ENCODE measurements at regions not wholly inside any gene's neighbourhood (a gene's known extent, or its start where the extent isn't known, plus 50 kb on each side); places are given as distances from the start of the nearest gene placed in this dataset.

DNA sequence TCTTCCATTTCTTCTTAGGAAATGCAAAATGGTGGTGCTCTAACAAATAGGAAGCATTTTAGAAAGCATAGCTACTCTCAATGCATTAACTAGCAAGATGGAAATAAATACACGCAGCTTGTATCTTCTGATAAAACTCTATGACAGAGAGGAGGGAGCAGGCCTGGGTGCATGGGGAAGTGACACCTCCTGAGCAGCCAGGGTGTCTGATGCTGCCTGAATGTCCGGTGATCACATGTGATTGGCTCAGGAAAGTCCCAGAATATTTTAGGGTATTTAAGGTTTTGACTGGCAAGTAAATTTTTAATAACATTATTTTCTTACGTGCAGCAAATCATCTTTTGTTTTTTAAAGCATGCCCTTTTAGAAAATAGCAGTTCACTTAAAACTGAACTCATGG is 261.0 kb upstream of the KLF6 start:
- no peaks in the 10 kb centered on the region for H3K27me3 ChIP-seq (replicated peaks; ENCODE audit: control insufficient read depth, insufficient read depth, low read length)
- no peak for DNase-seq
- ChIA-PET POLR2A (no interaction called here), CTCF (no interaction called here)
- peaks cover 25% of the 10 kb centered on the region for H3K9me3 Mint-ChIP-seq (ENCODE audit: unreplicated experiment)
- BruUV-seq (replicated peaks), result no TSS peak
- no peaks in the 10 kb centered on the region for H3K4me1 ChIP-seq
- no peaks in the 10 kb centered on the region for H3K36me3 ChIP-seq (ENCODE audit: control insufficient read depth, insufficient read depth, low read length)
- H3K27ac Mint-ChIP-seq (ENCODE audit: unreplicated experiment), result no peak overlapping the region
- H3K27me3 Mint-ChIP-seq (ENCODE audit: insufficient read depth, unreplicated experiment), result no peaks in the 10 kb centered on the region
- H3K36me3 Mint-ChIP-seq (ENCODE audit: insufficient read depth, unreplicated experiment), result no peaks in the 10 kb centered on the region
- no peaks in the 10 kb centered on the region for H3K4me1 Mint-ChIP-seq (ENCODE audit: low read depth, unreplicated experiment)
- intact Hi-C loops (cut with micrococcal nuclease; ENCODE audit: unreplicated experiment), result no loop called here
- no peak for TF ChIP-seq CTCF (IDR thresholded peaks at IDR 0.05; ENCODE audit: insufficient read depth in 1 of 2, low read depth in 1 of 2, low read length in 1 of 2, severe bottlenecking in 1 of 2, unreplicated experiment in 1 of 2)
- peaks cover 7% of the 10 kb centered on the region for H3K9me3 ChIP-seq
- H3K4me3 Mint-ChIP-seq (ENCODE audit: unreplicated experiment), result no peak overlapping the region
- no peak overlapping the region for H3K4me3 ChIP-seq (ENCODE audit: low read depth, low read length)

DNA sequence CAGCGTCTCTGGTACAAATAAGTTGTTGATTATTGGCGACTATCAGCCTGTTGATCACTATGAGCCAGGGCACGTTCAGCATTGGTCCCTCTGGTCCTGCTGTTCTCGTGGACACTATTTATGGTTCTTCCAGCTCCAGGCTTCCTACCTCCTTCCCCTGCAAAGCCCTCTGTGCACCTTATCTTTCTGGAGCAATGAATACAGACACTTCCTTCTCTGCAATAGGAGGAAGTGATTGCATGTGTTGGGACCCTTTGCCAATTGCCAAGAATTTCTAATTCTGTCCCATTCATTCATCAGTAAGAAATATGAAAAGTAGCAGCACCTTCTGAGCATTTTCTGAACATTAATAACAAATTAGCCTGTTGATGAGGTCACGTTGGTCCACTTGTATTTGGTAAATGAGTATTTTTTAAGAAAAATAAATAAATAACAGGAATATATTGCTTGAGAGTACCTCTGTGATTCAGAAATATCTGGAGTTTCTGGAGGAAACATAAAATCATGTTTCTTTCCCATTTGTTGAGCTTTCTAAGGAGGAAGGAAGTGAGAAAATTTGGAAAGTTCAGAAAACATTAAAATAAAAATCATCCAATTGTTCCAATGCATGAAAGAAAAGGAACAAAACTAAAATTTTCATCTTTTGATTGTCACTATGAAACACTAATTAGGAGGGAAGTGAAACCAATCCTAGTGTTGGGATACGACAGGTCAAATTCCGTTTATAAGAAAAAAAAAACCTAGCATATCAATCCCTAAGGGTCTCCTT is 259.1 kb upstream of the KLF6 start:
- Mint-ChIP-seq H3K4me3 (ENCODE audit: unreplicated experiment) (no peak overlapping the region), H3K27ac (ENCODE audit: unreplicated experiment) (no peak overlapping the region), H3K36me3 (ENCODE audit: insufficient read depth, unreplicated experiment) (no peaks in the 10 kb centered on the region), H3K27me3 (ENCODE audit: insufficient read depth, unreplicated experiment) (no peaks in the 10 kb centered on the region), H3K4me1 (ENCODE audit: low read depth, unreplicated experiment) (no peaks in the 10 kb centered on the region), H3K9me3 (ENCODE audit: unreplicated experiment) (peaks cover 32% of the 10 kb centered on the region)
- Histone ChIP-seq H3K27me3 (replicated peaks; ENCODE audit: control insufficient read depth, insufficient read depth, low read length) (no peaks in the 10 kb centered on the region), H3K36me3 (ENCODE audit: control insufficient read depth, insufficient read depth, low read length) (no peaks in the 10 kb centered on the region), H3K9me3 (peaks cover 7% of the 10 kb centered on the region), H3K4me3 (ENCODE audit: low read depth, low read length) (no peak overlapping the region), H3K4me1 (no peaks in the 10 kb centered on the region)
- intact Hi-C loops (cut with micrococcal nuclease; ENCODE audit: unreplicated experiment), result no loop called here
- no peak for DNase-seq
- ChIA-PET CTCF (no interaction called here), POLR2A (no interaction called here)
- TF ChIP-seq CTCF (IDR thresholded peaks at IDR 0.05; ENCODE audit: insufficient read depth in 1 of 2, low read depth in 1 of 2, low read length in 1 of 2, severe bottlenecking in 1 of 2, unreplicated experiment in 1 of 2), result no peak
- no TSS peak for BruUV-seq (replicated peaks)

DNA sequence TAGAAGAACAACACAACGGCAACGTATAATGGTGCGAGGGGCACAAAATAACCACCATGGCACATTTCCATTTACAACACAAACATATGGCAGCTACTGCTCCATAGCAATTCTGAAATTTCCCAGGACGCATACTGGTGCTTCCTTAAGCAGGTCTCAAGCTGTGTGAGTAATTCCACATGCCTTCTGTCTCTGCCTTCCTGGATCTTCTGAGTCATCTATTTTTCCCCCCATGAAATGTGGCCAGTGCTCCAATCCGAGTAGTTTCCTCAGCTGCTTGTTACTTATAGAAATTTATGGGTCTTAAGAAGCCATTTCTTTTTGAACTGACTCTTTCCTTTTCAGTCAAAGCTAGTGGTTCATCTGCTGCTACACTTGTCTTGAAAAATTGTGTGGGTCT is 256.6 kb upstream of the KLF6 start:
- Mint-ChIP-seq H3K4me3 (ENCODE audit: unreplicated experiment) (no peak overlapping the region), H3K36me3 (ENCODE audit: insufficient read depth, unreplicated experiment) (no peaks in the 10 kb centered on the region), H3K27me3 (ENCODE audit: insufficient read depth, unreplicated experiment) (no peaks in the 10 kb centered on the region), H3K27ac (ENCODE audit: unreplicated experiment) (no peak overlapping the region), H3K4me1 (ENCODE audit: low read depth, unreplicated experiment) (no peaks in the 10 kb centered on the region), H3K9me3 (ENCODE audit: unreplicated experiment) (peaks cover 32% of the 10 kb centered on the region)
- intact Hi-C loops (cut with micrococcal nuclease; ENCODE audit: unreplicated experiment), result no loop called here
- Histone ChIP-seq H3K9me3 (peaks cover 7% of the 10 kb centered on the region), H3K4me1 (no peaks in the 10 kb centered on the region), H3K4me3 (ENCODE audit: low read depth, low read length) (no peak overlapping the region), H3K27me3 (replicated peaks; ENCODE audit: control insufficient read depth, insufficient read depth, low read length) (no peaks in the 10 kb centered on the region), H3K36me3 (ENCODE audit: control insufficient read depth, insufficient read depth, low read length) (no peaks in the 10 kb centered on the region)
- POLR2A ChIA-PET, result no interaction called here
- TF ChIP-seq CTCF (IDR thresholded peaks at IDR 0.05; ENCODE audit: insufficient read depth in 1 of 2, low read depth in 1 of 2, low read length in 1 of 2, severe bottlenecking in 1 of 2, unreplicated experiment in 1 of 2), result no peak
- no TSS peak for BruUV-seq (replicated peaks)
- DNase-seq, result no peak
- CTCF ChIA-PET, result interaction anchor here (0.6 kb wide), 1 partner anchor 33 kb away, joined by 4 read pairs; no protein-coding TSS in a partner anchor
